ENCODE measurements at regions not wholly inside any gene's neighbourhood (a gene's known extent, or its start where the extent isn't known, plus 50 kb on each side); places are given as distances from the start of the nearest gene placed in this dataset.

DNA sequence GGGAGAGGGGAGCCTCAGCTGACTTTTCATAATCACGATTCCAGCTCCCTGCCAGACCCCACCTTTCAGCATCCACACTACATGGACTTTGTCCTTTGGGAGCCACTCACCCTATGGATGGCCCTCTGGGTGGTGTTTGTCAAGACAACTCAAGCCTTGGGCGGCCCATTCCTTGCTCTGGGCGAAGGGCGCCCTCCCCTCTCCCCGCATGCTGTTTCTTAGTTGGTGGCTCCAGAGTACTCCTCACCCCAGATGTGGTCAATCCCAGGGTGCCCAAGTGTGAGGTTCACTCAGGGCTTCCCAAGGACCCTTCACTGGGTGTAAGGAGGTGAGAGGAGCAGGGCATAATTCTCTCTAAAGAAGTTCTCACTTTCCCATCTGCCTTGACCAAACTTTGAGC is 710.0 kb downstream of the QKI start:
- Histone ChIP-seq H3K36me3 (ENCODE audit: control insufficient read depth in 1 of 2, insufficient read depth in 2 of 2, low read length in 2 of 2) (no peaks in the 10 kb centered on the region), H3K4me1 (ENCODE audit: control insufficient read depth in 1 of 2, insufficient read depth in 2 of 2, low read length in 2 of 2) (no peaks in the 10 kb centered on the region), H3K27me3 (ENCODE audit: control insufficient read depth in 1 of 2, insufficient read depth in 2 of 2, low read length in 2 of 2) (no peaks in the 10 kb centered on the region), H3K9ac (ENCODE audit: low read depth in 1 of 2, low read length in 2 of 2) (no peak overlapping the region), H3K27ac (ENCODE audit: low read depth, low read length) (no peak overlapping the region), H3K4me3 (ENCODE audit: low read depth in 1 of 2, low read length in 2 of 2) (no peak overlapping the region), H3K9me3 (ENCODE audit: control insufficient read depth in 1 of 2, low read length in 2 of 2) (peaks cover 3 to 8% of the 10 kb centered on the region in 2 donors)

DNA sequence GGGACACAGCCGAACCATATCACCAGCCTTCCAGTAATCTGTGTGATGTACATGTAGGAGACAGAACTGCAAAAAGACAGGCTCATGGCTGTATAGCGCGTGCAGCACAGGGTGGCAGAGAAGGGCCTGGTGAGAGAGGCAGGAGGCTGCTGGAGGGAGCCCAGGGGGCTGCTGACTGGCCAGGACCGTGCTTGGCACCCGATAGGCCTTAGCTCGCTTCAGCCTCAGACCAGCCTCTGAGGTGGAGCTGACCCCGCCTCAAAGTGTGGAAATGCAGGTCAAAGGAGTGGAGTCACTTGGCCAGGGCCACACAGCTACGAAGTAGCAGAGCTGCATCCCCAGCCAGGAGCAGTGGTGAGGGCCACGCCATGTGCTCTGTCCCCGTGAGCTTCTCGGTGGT is 707.6 kb downstream of the QKI start:
- Histone ChIP-seq H3K4me3 (ENCODE audit: low read depth in 1 of 2, low read length in 2 of 2) (no peak overlapping the region), H3K27me3 (ENCODE audit: control insufficient read depth in 1 of 2, insufficient read depth in 2 of 2, low read length in 2 of 2) (no peaks in the 10 kb centered on the region), H3K27ac (ENCODE audit: low read depth, low read length) (no peak overlapping the region), H3K4me1 (ENCODE audit: control insufficient read depth in 1 of 2, insufficient read depth in 2 of 2, low read length in 2 of 2) (no peaks in the 10 kb centered on the region), H3K9me3 (ENCODE audit: control insufficient read depth in 1 of 2, low read length in 2 of 2) (peaks cover 0 to 6% of the 10 kb centered on the region in 2 donors), H3K36me3 (ENCODE audit: control insufficient read depth in 1 of 2, insufficient read depth in 2 of 2, low read length in 2 of 2) (no peaks in the 10 kb centered on the region), H3K9ac (ENCODE audit: low read depth in 1 of 2, low read length in 2 of 2) (no peak overlapping the region)

DNA sequence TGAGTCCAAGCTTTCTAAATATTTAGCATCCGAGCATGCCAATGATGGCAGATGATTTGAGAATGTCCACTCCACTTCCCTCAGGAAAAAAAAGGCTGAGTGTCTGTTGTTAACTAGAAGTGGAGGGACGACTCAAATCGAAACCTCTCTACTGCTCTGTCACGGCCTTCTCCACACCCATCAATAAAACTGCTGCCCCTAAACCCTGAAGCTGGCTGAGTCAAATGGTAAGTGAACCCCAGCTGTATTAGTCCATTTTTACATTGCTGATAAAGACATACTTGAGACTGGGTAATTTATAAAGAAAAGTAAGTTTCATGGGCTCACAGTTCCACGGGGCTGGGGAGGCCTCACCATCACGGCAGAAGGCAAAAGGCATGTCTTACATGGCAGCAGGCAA is 707.0 kb downstream of the QKI start:
- no peak overlapping the region for H3K4me3 ChIP-seq (ENCODE audit: low read depth in 1 of 2, low read length in 2 of 2)
- no peaks in the 10 kb centered on the region for H3K4me1 ChIP-seq (ENCODE audit: control insufficient read depth in 1 of 2, insufficient read depth in 2 of 2, low read length in 2 of 2)
- H3K9ac ChIP-seq (ENCODE audit: low read depth in 1 of 2, low read length in 2 of 2): no peak overlapping the region
- H3K27me3 ChIP-seq (ENCODE audit: control insufficient read depth in 1 of 2, insufficient read depth in 2 of 2, low read length in 2 of 2): no peaks in the 10 kb centered on the region
- H3K9me3 ChIP-seq (ENCODE audit: control insufficient read depth in 1 of 2, low read length in 2 of 2): peaks cover 0 to 6% of the 10 kb centered on the region in 2 donors
- no peak overlapping the region for H3K27ac ChIP-seq (ENCODE audit: low read depth, low read length)
- H3K36me3 ChIP-seq (ENCODE audit: control insufficient read depth in 1 of 2, insufficient read depth in 2 of 2, low read length in 2 of 2): no peaks in the 10 kb centered on the region

DNA sequence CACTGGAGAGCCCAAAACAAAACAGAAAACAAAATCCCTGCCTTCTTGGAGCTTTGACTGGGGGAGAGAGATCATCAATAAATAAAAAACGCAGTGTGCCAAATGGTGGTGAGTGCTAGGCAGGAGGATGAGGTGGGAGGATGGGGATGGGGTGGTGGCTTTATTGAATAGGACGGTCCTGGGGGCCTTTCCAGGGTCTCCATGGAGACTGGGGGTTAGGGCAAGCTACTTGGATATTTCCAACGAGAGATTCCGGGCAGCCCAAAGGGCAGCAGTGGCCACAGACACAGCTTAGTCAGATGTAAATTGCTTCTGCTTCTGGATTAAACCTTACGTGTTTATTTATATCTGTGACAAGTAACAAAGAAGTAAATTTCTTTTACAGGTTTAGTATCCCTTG is 700.1 kb downstream of the QKI start:
- Histone ChIP-seq H3K9ac (ENCODE audit: low read depth in 1 of 2, low read length in 2 of 2) (no peak overlapping the region), H3K27ac (ENCODE audit: low read depth, low read length) (no peak overlapping the region), H3K36me3 (ENCODE audit: control insufficient read depth in 1 of 2, insufficient read depth in 2 of 2, low read length in 2 of 2) (no peaks in the 10 kb centered on the region), H3K9me3 (ENCODE audit: control insufficient read depth in 1 of 2, low read length in 2 of 2) (peaks cover 0 to 13% of the 10 kb centered on the region in 2 donors), H3K27me3 (ENCODE audit: control insufficient read depth in 1 of 2, insufficient read depth in 2 of 2, low read length in 2 of 2) (no peaks in the 10 kb centered on the region), H3K4me1 (ENCODE audit: control insufficient read depth in 1 of 2, insufficient read depth in 2 of 2, low read length in 2 of 2) (no peaks in the 10 kb centered on the region), H3K4me3 (ENCODE audit: low read depth in 1 of 2, low read length in 2 of 2) (no peak overlapping the region)

DNA sequence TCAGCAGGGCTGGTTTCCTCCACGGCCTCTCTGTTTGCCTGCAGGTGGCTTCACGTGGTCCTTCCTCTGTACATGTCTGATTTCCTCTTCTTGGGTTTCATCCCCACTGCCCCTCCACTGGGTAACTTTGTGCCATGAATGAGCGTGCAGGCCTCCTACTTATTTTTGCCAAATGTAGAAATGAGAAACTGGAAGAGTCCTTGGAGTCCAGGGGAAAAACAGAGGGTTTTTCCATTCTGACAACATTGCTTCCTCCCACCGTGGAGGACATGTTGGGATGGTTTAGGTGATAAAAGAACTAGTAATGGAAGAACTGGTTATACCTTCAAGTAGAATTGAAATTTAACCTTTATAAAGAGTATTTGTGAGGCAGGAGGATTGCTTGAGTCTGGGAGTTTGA is 699.5 kb downstream of the QKI start:
- H3K9me3 ChIP-seq (ENCODE audit: control insufficient read depth in 1 of 2, low read length in 2 of 2): peaks cover 0 to 11% of the 10 kb centered on the region in 2 donors
- no peaks in the 10 kb centered on the region for H3K36me3 ChIP-seq (ENCODE audit: control insufficient read depth in 1 of 2, insufficient read depth in 2 of 2, low read length in 2 of 2)
- H3K4me3 ChIP-seq (ENCODE audit: low read depth in 1 of 2, low read length in 2 of 2): no peak overlapping the region
- H3K9ac ChIP-seq (ENCODE audit: low read depth in 1 of 2, low read length in 2 of 2): no peak overlapping the region
- no peaks in the 10 kb centered on the region for H3K4me1 ChIP-seq (ENCODE audit: control insufficient read depth in 1 of 2, insufficient read depth in 2 of 2, low read length in 2 of 2)
- H3K27ac ChIP-seq (ENCODE audit: low read depth, low read length): no peak overlapping the region
- no peaks in the 10 kb centered on the region for H3K27me3 ChIP-seq (ENCODE audit: control insufficient read depth in 1 of 2, insufficient read depth in 2 of 2, low read length in 2 of 2)

DNA sequence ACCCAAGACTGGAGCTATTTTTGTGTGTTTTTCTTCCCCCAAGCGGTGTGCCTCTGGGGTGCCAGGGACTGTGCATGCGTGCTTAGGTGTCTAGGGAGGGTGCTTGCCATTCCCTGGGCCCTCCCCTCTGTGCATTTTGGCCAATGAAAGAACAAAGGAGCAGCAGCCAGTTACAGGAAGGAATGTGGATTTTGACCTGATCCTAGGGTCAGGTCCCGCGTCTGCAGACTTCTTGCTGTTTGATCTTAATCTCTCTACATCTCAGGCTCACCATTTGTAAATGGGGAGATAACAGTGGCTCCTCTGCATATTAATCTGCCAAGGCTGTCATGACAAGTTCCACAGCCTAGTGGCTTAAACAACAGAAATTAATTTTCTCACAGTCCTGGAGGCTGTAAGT is 699.1 kb downstream of the QKI start:
- Histone ChIP-seq H3K27me3 (ENCODE audit: control insufficient read depth in 1 of 2, insufficient read depth in 2 of 2, low read length in 2 of 2) (no peaks in the 10 kb centered on the region), H3K4me3 (ENCODE audit: low read depth in 1 of 2, low read length in 2 of 2) (no peak overlapping the region), H3K27ac (ENCODE audit: low read depth, low read length) (no peak overlapping the region), H3K36me3 (ENCODE audit: control insufficient read depth in 1 of 2, insufficient read depth in 2 of 2, low read length in 2 of 2) (no peaks in the 10 kb centered on the region), H3K4me1 (ENCODE audit: control insufficient read depth in 1 of 2, insufficient read depth in 2 of 2, low read length in 2 of 2) (no peaks in the 10 kb centered on the region), H3K9me3 (ENCODE audit: control insufficient read depth in 1 of 2, low read length in 2 of 2) (peaks cover 0 to 10% of the 10 kb centered on the region in 2 donors), H3K9ac (ENCODE audit: low read depth in 1 of 2, low read length in 2 of 2) (no peak overlapping the region)

DNA sequence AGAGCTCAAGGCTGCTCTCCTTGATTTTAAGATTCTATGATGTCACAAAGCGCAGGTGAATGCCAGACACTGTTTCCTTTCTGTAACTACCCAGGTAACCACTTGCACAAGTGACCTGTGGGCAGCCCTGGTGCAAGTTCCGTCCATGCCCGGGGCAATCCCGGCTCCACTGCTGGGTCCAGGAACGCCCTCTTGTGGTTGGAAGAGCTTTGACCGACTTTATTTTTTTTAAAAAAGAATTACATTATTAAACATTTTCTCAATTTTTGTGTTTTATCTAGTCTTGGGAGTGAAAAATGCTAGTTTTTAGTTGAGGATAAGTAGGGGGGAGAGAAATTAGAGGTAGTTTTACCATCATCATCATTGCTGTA is 695.2 kb downstream of the QKI start:
- H3K9ac ChIP-seq (ENCODE audit: low read depth in 1 of 2, low read length in 2 of 2): no peak overlapping the region
- H3K27ac ChIP-seq (ENCODE audit: low read depth, low read length): no peak overlapping the region
- H3K9me3 ChIP-seq (ENCODE audit: control insufficient read depth in 1 of 2, low read length in 2 of 2): peaks cover 0 to 7% of the 10 kb centered on the region in 2 donors
- no peak overlapping the region for H3K4me3 ChIP-seq (ENCODE audit: low read depth in 1 of 2, low read length in 2 of 2)
- H3K27me3 ChIP-seq (ENCODE audit: control insufficient read depth in 1 of 2, insufficient read depth in 2 of 2, low read length in 2 of 2): no peaks in the 10 kb centered on the region
- H3K36me3 ChIP-seq (ENCODE audit: control insufficient read depth in 1 of 2, insufficient read depth in 2 of 2, low read length in 2 of 2): no peaks in the 10 kb centered on the region
- no peaks in the 10 kb centered on the region for H3K4me1 ChIP-seq (ENCODE audit: control insufficient read depth in 1 of 2, insufficient read depth in 2 of 2, low read length in 2 of 2)

DNA sequence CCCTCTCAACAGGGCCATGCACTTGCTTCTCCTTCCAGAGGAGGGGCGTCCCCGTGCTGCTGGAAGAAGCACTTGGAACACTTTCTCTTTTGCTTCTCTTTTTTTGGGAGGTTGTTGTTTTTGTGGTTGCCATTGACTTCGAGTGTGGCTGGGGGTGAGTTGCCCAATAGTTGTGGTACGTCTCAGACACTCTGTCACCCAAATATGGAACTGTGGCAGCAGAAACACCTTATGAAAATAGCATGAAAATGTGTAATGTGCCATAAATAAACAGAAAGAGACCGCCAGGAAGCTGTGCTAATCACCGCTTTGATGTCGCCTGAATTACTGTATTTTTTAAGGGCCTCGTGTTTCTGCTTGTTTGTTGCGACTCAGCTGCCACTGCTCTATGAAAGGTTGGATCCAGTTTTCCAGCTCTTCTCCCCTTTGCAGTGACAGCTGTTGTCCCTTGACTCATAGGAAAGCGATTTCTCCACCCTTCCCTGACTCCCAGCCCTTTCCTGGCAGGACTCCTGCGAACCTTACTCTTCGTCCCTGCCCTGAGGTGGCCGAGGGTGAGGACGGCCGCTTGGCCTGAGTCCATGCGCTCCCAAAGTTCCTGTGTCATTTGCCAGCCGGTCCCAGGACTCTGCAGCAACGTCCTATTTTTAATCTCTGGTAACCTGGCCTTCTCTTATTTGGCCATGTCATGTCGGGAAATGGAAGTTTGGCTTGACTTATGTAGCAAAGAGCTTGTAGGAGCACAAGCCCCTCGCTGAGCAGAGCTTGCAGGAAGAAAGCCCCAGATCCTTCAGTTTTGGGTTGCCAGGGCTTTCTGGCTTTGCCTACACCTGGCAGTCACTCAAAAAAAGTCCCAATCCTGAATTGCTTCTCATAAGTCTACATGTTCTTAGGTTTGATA is 694.6 kb downstream of the QKI start:
- Histone ChIP-seq H3K9ac (ENCODE audit: low read depth in 1 of 2, low read length in 2 of 2) (no peak overlapping the region), H3K4me3 (ENCODE audit: low read depth in 1 of 2, low read length in 2 of 2) (no peak overlapping the region)

DNA sequence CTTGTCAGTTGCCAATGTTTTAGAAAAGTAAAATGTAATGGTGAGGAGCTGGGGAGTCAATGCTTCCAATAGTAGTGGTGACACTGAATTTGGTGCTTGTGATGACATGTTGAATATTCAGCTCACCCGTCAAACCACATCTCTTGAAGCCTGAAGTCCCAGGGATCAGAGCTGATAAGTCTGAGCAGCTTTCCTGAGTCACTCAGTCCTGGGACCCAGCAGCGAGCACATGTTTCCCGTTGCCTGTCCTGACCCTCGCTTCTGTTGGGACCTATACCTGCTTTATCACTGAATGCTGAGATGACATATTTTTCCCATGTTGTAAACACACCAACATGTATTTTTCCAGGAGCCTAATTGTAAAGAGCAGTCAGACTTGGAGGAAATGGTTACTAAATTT is 693.6 kb downstream of the QKI start:
- Histone ChIP-seq H3K27ac (ENCODE audit: low read depth, low read length) (no peak overlapping the region), H3K4me1 (ENCODE audit: control insufficient read depth in 1 of 2, insufficient read depth in 2 of 2, low read length in 2 of 2) (no peaks in the 10 kb centered on the region)

More for the DNA sequence above, 694.6 kb downstream of the QKI start:
- H3K27me3 ChIP-seq (ENCODE audit: control insufficient read depth in 1 of 2, insufficient read depth in 2 of 2, low read length in 2 of 2): no peaks in the 10 kb centered on the region
- no peaks in the 10 kb centered on the region for H3K4me1 ChIP-seq (ENCODE audit: control insufficient read depth in 1 of 2, insufficient read depth in 2 of 2, low read length in 2 of 2)
- H3K36me3 ChIP-seq (ENCODE audit: control insufficient read depth in 1 of 2, insufficient read depth in 2 of 2, low read length in 2 of 2): no peaks in the 10 kb centered on the region
- no peak overlapping the region for H3K27ac ChIP-seq (ENCODE audit: low read depth, low read length)
- H3K9me3 ChIP-seq (ENCODE audit: control insufficient read depth in 1 of 2, low read length in 2 of 2): peaks cover 0 to 7% of the 10 kb centered on the region in 2 donors

DNA sequence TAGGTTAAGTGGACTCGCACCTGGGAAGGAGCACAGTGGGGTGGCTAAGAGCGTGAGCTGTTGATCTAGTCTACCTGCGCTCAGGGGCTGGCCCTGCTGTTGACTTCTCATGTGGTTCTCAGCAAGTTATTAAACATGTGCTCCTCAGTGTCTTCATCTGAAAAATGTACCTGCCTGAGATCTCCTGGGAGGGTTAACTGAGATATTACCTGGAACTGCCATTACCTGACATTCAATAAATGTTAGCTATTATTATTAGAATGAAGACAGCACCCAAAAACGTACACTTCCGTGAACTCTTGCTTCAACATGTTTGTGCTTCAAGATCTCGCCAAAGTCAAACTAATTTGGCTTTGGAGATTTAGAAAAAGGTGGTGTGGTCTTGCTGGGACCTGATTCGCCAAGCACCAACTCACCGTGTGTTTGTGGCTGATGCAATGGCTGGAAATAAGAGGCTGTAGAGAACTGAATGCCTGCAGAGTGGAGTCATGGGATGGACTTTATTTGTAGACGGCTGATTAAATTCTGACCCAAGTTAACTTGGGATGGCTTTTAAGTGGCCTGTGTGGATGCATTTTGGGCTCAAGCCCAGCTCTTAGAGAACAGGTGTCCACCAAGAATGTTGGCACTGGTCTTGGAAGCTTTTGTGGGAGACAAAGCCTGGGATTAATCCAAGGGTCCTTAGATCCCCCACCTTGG is 692.9 kb downstream of the QKI start:
- Histone ChIP-seq H3K27ac (ENCODE audit: low read depth, low read length) (no peak overlapping the region), H3K9ac (ENCODE audit: low read depth in 1 of 2, low read length in 2 of 2) (no peak overlapping the region), H3K4me1 (ENCODE audit: control insufficient read depth in 1 of 2, insufficient read depth in 2 of 2, low read length in 2 of 2) (no peaks in the 10 kb centered on the region), H3K36me3 (ENCODE audit: control insufficient read depth in 1 of 2, insufficient read depth in 2 of 2, low read length in 2 of 2) (no peaks in the 10 kb centered on the region), H3K9me3 (ENCODE audit: control insufficient read depth in 1 of 2, low read length in 2 of 2) (peaks cover 0 to 3% of the 10 kb centered on the region in 2 donors), H3K27me3 (ENCODE audit: control insufficient read depth in 1 of 2, insufficient read depth in 2 of 2, low read length in 2 of 2) (no peaks in the 10 kb centered on the region), H3K4me3 (ENCODE audit: low read depth in 1 of 2, low read length in 2 of 2) (no peak overlapping the region)

More for the DNA sequence above, 693.6 kb downstream of the QKI start:
- Histone ChIP-seq H3K36me3 (ENCODE audit: control insufficient read depth in 1 of 2, insufficient read depth in 2 of 2, low read length in 2 of 2) (no peaks in the 10 kb centered on the region), H3K27me3 (ENCODE audit: control insufficient read depth in 1 of 2, insufficient read depth in 2 of 2, low read length in 2 of 2) (no peaks in the 10 kb centered on the region), H3K9me3 (ENCODE audit: control insufficient read depth in 1 of 2, low read length in 2 of 2) (peaks cover 0 to 3% of the 10 kb centered on the region in 2 donors), H3K9ac (ENCODE audit: low read depth in 1 of 2, low read length in 2 of 2) (no peak overlapping the region), H3K4me3 (ENCODE audit: low read depth in 1 of 2, low read length in 2 of 2) (no peak overlapping the region)
